AG04450 (cell line): ENCODE measurements at regions not wholly inside any gene's neighbourhood (a gene's known extent, or its start where the extent isn't known, plus 50 kb on each side); places are given as distances from the start of the nearest gene placed in this dataset.

ENCODE experiments used
- CTCF ChIA-PET: fragments of 300-600, 350-600 bp; formaldehyde crosslinking; extraction: SDS; loops from one replicate; lab custom pipeline; 2022; ENCODE audit warnings: antibody characterized with exemption, inconsistent platforms; lab: Charles Lee
- POLR2A ChIA-PET: fragments of 350-600 bp; formaldehyde crosslinking; extraction: SDS; loops from one replicate; lab custom pipeline; 2021; ENCODE audit warnings: antibody characterized with exemption, inconsistent platforms; lab: Yijun Ruan, JAX
- DNase-seq: peaks from one replicate; pipeline ENCODE4 v3.0.0-alpha.2; 2011; ENCODE audit warnings: low read depth, low spot score
- H3K27ac ChIP-seq: one replicate; pipeline ENCODE4 v1.5.1; 2012; ENCODE audit warnings: low read depth, low read length, control low read depth
- H3K27me3 ChIP-seq: one replicate; pipeline ENCODE4 v1.6.0; 2012; ENCODE audit warnings: low read length; ENCODE audit not compliant: control insufficient read depth, insufficient read depth
- H3K4me3 ChIP-seq: 2 replicates; pipeline ENCODE4 v1.5.1; 2011; ENCODE audit warnings: mild to moderate bottlenecking, low read depth, low read length, control low read depth
- H3K9me3 ChIP-seq: 2 replicates; pipeline ENCODE4 v1.5.1; 2012; ENCODE audit warnings: low read length; ENCODE audit not compliant: control insufficient read depth, insufficient read depth
- TF ChIP-seq, protein P1 (sequence below): IDR thresholded peaks from 2 replicates; pipeline ENCODE4 v1.5.1; 2011; ENCODE audit warnings: low read depth, low read length, control low read depth, inconsistent platforms

DNA sequence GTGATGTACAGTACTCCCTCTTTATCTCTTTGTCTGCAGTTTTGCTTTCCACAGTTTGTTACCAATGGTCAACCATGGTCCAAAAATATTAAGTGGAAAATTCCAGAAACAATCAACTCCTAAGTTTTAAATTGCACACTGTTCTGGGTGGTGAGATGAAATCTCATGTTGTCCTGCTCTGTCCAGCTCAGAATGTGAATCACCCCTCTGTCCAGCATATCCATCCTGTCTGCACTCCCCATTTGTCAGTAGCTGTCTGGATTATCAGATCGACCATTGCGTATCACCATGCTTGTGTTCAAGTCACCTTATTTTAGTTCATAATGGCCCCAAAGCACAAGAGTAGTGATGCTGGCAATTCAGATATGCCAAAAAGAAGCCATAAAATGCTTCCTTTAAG, 118.2 kb upstream of the PDE4B start:
- Histone ChIP-seq H3K27me3 (no peaks in the 10 kb centered on the region), H3K4me3 (no peak overlapping the region), H3K27ac (no peak overlapping the region), H3K9me3 (no peaks in the 10 kb centered on the region)
- POLR2A ChIA-PET = no interaction called here
- TF ChIP-seq, protein P1, sequence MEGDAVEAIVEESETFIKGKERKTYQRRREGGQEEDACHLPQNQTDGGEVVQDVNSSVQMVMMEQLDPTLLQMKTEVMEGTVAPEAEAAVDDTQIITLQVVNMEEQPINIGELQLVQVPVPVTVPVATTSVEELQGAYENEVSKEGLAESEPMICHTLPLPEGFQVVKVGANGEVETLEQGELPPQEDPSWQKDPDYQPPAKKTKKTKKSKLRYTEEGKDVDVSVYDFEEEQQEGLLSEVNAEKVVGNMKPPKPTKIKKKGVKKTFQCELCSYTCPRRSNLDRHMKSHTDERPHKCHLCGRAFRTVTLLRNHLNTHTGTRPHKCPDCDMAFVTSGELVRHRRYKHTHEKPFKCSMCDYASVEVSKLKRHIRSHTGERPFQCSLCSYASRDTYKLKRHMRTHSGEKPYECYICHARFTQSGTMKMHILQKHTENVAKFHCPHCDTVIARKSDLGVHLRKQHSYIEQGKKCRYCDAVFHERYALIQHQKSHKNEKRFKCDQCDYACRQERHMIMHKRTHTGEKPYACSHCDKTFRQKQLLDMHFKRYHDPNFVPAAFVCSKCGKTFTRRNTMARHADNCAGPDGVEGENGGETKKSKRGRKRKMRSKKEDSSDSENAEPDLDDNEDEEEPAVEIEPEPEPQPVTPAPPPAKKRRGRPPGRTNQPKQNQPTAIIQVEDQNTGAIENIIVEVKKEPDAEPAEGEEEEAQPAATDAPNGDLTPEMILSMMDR = no peak
- CTCF ChIA-PET = interaction anchor here (1.6 kb wide), 1 partner anchor 13 kb away, joined by 8 read pairs; no protein-coding TSS in a partner anchor
- no peak for DNase-seq

DNA sequence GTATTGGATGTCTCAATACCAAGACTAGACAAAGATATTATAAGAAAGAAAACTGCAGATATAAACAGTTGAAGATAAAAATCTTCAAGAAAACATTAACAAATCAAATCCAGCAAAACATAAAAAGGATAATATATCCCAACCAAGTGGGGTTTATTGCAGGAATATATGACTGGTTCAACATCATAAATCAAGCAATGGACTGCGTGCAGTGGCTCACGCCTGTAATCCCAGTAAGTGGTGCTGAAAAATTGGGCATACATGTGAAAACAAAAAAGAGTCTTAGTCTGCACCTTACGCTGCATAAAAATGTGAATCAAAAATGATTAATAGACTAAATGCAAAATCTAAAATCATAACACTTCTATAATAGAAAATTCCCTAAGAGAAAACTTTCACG, 112.9 kb upstream of the PDE4B start:
- H3K27ac ChIP-seq = no peak overlapping the region
- ChIA-PET POLR2A (no interaction called here), CTCF (interaction anchor here (1.3 kb wide), 1 partner anchor 444 kb away, joined by 3 read pairs; no protein-coding TSS in a partner anchor)
- H3K4me3 ChIP-seq = no peak overlapping the region
- no peaks in the 10 kb centered on the region for H3K27me3 ChIP-seq
- TF ChIP-seq, protein P1 = no peak
- H3K9me3 ChIP-seq = no peaks in the 10 kb centered on the region
- no peak for DNase-seq

DNA sequence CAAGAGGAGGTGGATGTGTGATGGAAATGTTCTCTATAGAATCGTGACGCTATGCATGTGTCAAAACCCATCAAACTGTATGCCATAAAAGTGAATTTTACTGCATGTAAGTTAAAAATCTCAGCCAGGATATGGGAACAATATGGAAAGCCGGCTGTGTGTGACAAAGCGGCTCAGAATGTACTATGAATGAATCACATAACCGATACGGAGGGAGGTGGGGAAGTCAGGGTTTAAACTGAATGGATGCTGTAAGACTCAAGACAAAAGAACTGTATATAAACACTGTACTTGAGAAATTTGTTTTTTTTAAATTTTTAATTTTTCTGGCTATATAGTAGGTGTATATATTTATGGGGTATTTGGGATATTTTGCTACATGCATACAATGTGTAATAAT, 111.6 kb upstream of the PDE4B start:
- H3K4me3 ChIP-seq = no peak overlapping the region
- POLR2A ChIA-PET = interaction anchor here (0.7 kb wide), 1 partner anchor 449 kb away, joined by 4 read pairs; no protein-coding TSS in a partner anchor
- CTCF ChIA-PET = interaction anchor here (0.7 to 1.3 kb wide), 2 partner anchors 445 to 973 kb away, joined by 3 read pairs; no protein-coding TSS in a partner anchor
- H3K27me3 ChIP-seq = no peaks in the 10 kb centered on the region
- TF ChIP-seq, protein P1 = no peak
- H3K9me3 ChIP-seq = no peaks in the 10 kb centered on the region
- no peak overlapping the region for H3K27ac ChIP-seq
- peak; percentile 7 for DNase-seq

- TF ChIP-seq, protein P1 = peak; percentile 91
- Histone ChIP-seq H3K4me3 (no peak overlapping the region), H3K9me3 (no peaks in the 10 kb centered on the region), H3K27me3 (peaks cover 2% of the 10 kb centered on the region), H3K27ac (no peak overlapping the region)
- ChIA-PET CTCF (interaction anchor here (0.6 to 5.5 kb wide), 73 partner anchors 9 to 994 kb away, joined by 3 to 89 read pairs (median 4); partner anchors contain the start of genes AK4, LEPR and LEPROT), POLR2A (no interaction called here)
- DNase-seq = peak; percentile 36
Observed at GRCh38 chr1:65687428-65688214, 105.1 kb upstream of the PDE4B start.

- DNase-seq = no peak
- TF ChIP-seq, protein P1 = no peak
- no peak overlapping the region for H3K27ac ChIP-seq
- POLR2A ChIA-PET = no interaction called here
- peaks cover 2% of the 10 kb centered on the region for H3K27me3 ChIP-seq
- CTCF ChIA-PET = interaction anchor here (0.6 to 5.5 kb wide), 66 partner anchors 9 to 995 kb away, joined by 3 to 89 read pairs (median 5); partner anchors contain the start of genes LEPR and LEPROT
- H3K9me3 ChIP-seq = no peaks in the 10 kb centered on the region
- H3K4me3 ChIP-seq = no peak overlapping the region
Observed at GRCh38 chr1:65688215-65688566, 104.5 kb upstream of the PDE4B start.
